CD14-positive monocyte (primary cell): ENCODE measurements at regions not wholly inside any gene's neighbourhood (a gene's known extent, or its start where the extent isn't known, plus 50 kb on each side); places are given as distances from the start of the nearest gene placed in this dataset.

Experiments used
- DNase-seq, 3 donors: peaks; one replicate each; pipeline ENCODE4 v3.0.0-alpha.2; 2011 to 2022
- H2AFZ ChIP-seq: 2 replicates; pipeline ENCODE4 v1.6.0; 2012; ENCODE audit warnings: mild to moderate bottlenecking, low read depth, low read length, inconsistent platforms; ENCODE audit not compliant: insufficient read depth, poor library complexity, severe bottlenecking
- H3K27ac ChIP-seq, 2 donors: 1 replicate in 1 of 2; 2 replicates in 1 of 2; pipeline ENCODE4 v1.5.1; 2012 to 2013; ENCODE audit warnings: low read length in 2 of 2, control low read depth in 1 of 2, inconsistent platforms in 1 of 2, low read depth in 1 of 2, mild to moderate bottlenecking in 1 of 2
- H3K27me3 ChIP-seq, 2 donors: one replicate each; pipeline versions ENCODE4 v1.6.0 to v1.6.1; 2011 to 2013; ENCODE audit warnings: low read length in 2 of 2; ENCODE audit not compliant: control insufficient read depth in 2 of 2, insufficient read depth in 2 of 2
- H3K36me3 ChIP-seq, 2 donors: replicated peaks in 1 of 2; 1 replicate in 1 of 2; 2 replicates in 1 of 2; pipeline versions ENCODE4 v1.5.1 to v1.6.1; 2012 to 2013; ENCODE audit warnings: low read length in 2 of 2, control low read depth in 1 of 2, inconsistent platforms in 1 of 2, mild to moderate bottlenecking in 1 of 2; ENCODE audit not compliant: insufficient read depth in 2 of 2, control insufficient read depth in 1 of 2
- H3K4me1 ChIP-seq, 2 donors: 1 replicate in 1 of 2; 2 replicates in 1 of 2; pipeline versions ENCODE4 v1.5.1 to v1.6.1; 2012 to 2013; ENCODE audit warnings: low read length in 2 of 2, control low read depth in 1 of 2, inconsistent platforms in 1 of 2, mild to moderate bottlenecking in 1 of 2, moderate library complexity in 1 of 2; ENCODE audit not compliant: insufficient read depth in 2 of 2, control insufficient read depth in 1 of 2
- H3K4me2 ChIP-seq: replicated peaks from 2 replicates; pipeline ENCODE3; 2012; ENCODE audit warnings: low read length, moderate library complexity, mild to moderate bottlenecking; ENCODE audit not compliant: poor library complexity, severe bottlenecking; ENCODE audit errors: extremely low read depth
- H3K4me3 ChIP-seq, 3 experiments: fragments of 200-600 bp in 1 of 3; sonication (generic) in 1 of 3; replicated peaks in 1 of 3; 1 replicate in 2 of 3; 2 replicates in 1 of 3; pipeline ENCODE4 v1.5.1; 2011 to 2013; ENCODE audit warnings: low read length in 3 of 3, mild to moderate bottlenecking in 3 of 3, control low read depth in 2 of 3, low read depth in 2 of 3, inconsistent platforms in 1 of 3, moderate library complexity in 1 of 3
- H3K79me2 ChIP-seq: 2 replicates; pipeline ENCODE4 v1.6.0; 2012; ENCODE audit warnings: mild to moderate bottlenecking, control low read depth, inconsistent platforms, low read length, moderate library complexity; ENCODE audit not compliant: insufficient read depth
- H3K9ac ChIP-seq: 2 replicates; pipeline ENCODE4 v1.6.0; 2017; ENCODE audit warnings: low read length, mild to moderate bottlenecking; ENCODE audit not compliant: insufficient read depth, poor library complexity, severe bottlenecking
- H3K9me3 ChIP-seq, 2 donors: replicated peaks in 1 of 2; 1 replicate in 1 of 2; 2 replicates in 1 of 2; pipeline versions ENCODE4 v1.5.1 to v1.6.1; 2012 to 2013; ENCODE audit warnings: low read length in 2 of 2, control low read depth in 1 of 2; ENCODE audit not compliant: control insufficient read depth in 1 of 2, insufficient read depth in 1 of 2
- H4K20me1 ChIP-seq: 2 replicates; pipeline ENCODE4 v1.6.0; 2012; ENCODE audit warnings: mild to moderate bottlenecking, low read length, control low read depth, moderate library complexity; ENCODE audit not compliant: insufficient read depth
- H3K27ac Mint-ChIP-seq, 7 donors: one replicate each; pipeline ENCODE4 v1.8.0; 2020; ENCODE audit warnings: mild to moderate bottlenecking in 7 of 7, mixed read lengths in 7 of 7, moderate library complexity in 6 of 7, inconsistent platforms in 2 of 7
- H3K27me3 Mint-ChIP-seq, 3 donors: one replicate each; pipeline ENCODE4 v1.8.0; 2021 to 2022; ENCODE audit warnings: low read depth in 3 of 3, mild to moderate bottlenecking in 3 of 3, mixed read lengths in 3 of 3, moderate library complexity in 3 of 3, inconsistent platforms in 1 of 3
- H3K36me3 Mint-ChIP-seq, 2 donors: one replicate each; pipeline ENCODE4 v1.8.0; 2020; ENCODE audit warnings: mixed read lengths in 2 of 2, inconsistent platforms in 1 of 2, mild to moderate bottlenecking in 1 of 2
- H3K4me1 Mint-ChIP-seq: one replicate; pipeline ENCODE4 v1.8.0; 2020; ENCODE audit warnings: mild to moderate bottlenecking, mixed read lengths
- H3K4me3 Mint-ChIP-seq, 2 donors: one replicate each; pipeline ENCODE4 v1.8.0; 2020; ENCODE audit warnings: mild to moderate bottlenecking in 2 of 2, mixed read lengths in 2 of 2, moderate library complexity in 1 of 2
- H3K9me3 Mint-ChIP-seq, 7 donors: one replicate each; pipeline ENCODE4 v1.8.0; 2020 to 2022; ENCODE audit warnings: mixed read lengths in 7 of 7, mild to moderate bottlenecking in 6 of 7, moderate library complexity in 6 of 7, inconsistent platforms in 2 of 7
- WGBS: methylation state at CpG from one replicate; pipeline ENCODE4 v1.1.5; 2013; ENCODE audit warnings: missing lambda C conversion rate; ENCODE audit not compliant: insufficient coverage; 5-methylcytosine and 5-hydroxymethylcytosine counted together
- intact Hi-C, 2 donors: fragments of 100-400 bp; cut with micrococcal nuclease; formaldehyde crosslinking; loops; one replicate each; pipeline versions ENCODE4 v1.15.0 to v1.15.1; 2023
- TF ChIP-seq, protein P1 (sequence below): fragments of 200-600 bp; IDR thresholded peaks from one replicate; pipeline ENCODE4 v1.8.0; 2022; ENCODE audit warnings: antibody characterized with exemption, mild to moderate bottlenecking

DNA sequence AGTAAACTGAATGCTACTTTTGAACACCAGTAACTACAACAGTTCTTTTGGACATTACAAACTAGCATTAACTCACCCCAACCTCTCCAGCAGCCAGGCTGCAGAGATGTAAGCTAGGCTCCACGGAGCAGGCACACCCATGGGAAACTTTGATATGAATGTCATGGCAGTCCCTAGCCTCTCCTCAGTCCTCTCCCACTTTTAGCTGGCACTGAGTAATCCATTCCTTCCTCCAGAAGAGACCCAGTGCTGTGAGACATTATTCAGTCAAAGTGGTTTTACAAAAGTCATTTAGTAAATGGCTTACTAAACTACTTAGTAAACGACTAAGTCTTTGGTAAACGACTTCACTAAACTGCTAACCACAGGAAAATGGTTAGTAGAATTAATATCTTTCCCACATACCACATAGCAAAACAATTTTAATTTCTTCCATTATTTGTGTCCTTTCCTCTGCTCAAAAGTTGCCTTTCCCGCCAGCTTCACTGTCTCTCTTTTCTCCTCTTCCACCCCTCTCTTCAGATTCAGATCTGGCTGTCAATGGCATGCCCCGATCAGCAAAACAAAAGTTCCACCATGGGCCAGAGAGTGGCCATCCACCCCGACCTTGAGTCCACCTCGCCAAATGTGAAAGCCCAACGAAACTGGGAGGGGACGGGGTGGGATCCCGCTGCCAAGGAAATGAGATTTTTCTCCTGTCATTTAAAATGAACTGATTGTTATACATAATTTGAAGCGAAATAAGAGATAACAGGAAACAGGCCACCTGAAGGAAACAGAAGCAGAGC, 67.5 kb upstream of the TJP1 start:
- Mint-ChIP-seq H3K36me3 (no peaks in the 10 kb centered on the region), H3K4me3 (no peak overlapping the region), H3K27ac (no peak overlapping the region), H3K27me3 (peaks cover 3 to 8% (median 5%) of the 10 kb centered on the region in 3 donors), H3K4me1 (no peaks in the 10 kb centered on the region), H3K9me3 (peaks cover 0 to 2% (median 0%) of the 10 kb centered on the region in 7 donors)
- no peaks in the 10 kb centered on the region for H4K20me1 ChIP-seq
- H3K27me3 ChIP-seq = peaks cover 2 to 5% of the 10 kb centered on the region in 2 donors
- DNase-seq = no peak
- H3K9ac ChIP-seq = no peak overlapping the region
- no peaks in the 10 kb centered on the region for H3K79me2 ChIP-seq
- no peaks in the 10 kb centered on the region for H3K36me3 ChIP-seq
- H3K4me3 ChIP-seq = no peak overlapping the region
- TF ChIP-seq, protein P1, sequence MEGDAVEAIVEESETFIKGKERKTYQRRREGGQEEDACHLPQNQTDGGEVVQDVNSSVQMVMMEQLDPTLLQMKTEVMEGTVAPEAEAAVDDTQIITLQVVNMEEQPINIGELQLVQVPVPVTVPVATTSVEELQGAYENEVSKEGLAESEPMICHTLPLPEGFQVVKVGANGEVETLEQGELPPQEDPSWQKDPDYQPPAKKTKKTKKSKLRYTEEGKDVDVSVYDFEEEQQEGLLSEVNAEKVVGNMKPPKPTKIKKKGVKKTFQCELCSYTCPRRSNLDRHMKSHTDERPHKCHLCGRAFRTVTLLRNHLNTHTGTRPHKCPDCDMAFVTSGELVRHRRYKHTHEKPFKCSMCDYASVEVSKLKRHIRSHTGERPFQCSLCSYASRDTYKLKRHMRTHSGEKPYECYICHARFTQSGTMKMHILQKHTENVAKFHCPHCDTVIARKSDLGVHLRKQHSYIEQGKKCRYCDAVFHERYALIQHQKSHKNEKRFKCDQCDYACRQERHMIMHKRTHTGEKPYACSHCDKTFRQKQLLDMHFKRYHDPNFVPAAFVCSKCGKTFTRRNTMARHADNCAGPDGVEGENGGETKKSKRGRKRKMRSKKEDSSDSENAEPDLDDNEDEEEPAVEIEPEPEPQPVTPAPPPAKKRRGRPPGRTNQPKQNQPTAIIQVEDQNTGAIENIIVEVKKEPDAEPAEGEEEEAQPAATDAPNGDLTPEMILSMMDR = no peak
- no peaks in the 10 kb centered on the region for H3K4me1 ChIP-seq
- 100% methylated on average over 3 of the region's 11 CpGs for WGBS
- no peaks in the 10 kb centered on the region for H3K9me3 ChIP-seq
- no peak overlapping the region for H3K4me2 ChIP-seq
- intact Hi-C loops = no loop called here
- no peak overlapping the region for H3K27ac ChIP-seq
- H2AFZ ChIP-seq = no peak overlapping the region

DNA sequence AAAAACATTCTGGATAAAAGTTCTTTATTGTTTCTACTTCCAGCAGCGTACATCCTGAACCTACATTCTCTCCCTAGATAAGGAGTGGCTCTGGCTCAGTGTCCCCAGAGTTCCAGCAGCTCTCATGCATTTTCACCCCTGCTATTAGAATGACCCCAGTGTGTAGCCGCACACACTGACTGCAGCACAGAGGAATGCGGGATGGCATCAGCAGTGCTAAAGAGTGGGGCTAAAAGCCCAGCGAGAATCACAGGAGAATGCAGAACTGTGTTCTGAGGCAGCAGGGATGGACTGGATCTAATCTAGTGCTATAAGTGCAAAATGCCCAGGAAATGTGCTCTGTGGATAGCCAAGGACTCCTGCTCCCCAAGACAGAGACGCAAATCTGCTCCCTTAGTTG, 66.4 kb upstream of the TJP1 start:
- Histone ChIP-seq H3K4me1 (no peaks in the 10 kb centered on the region), H3K27me3 (peaks cover 2 to 5% of the 10 kb centered on the region in 2 donors), H3K4me2 (no peak overlapping the region), H3K9ac (no peak overlapping the region), H3K9me3 (no peaks in the 10 kb centered on the region), H4K20me1 (no peaks in the 10 kb centered on the region), H3K27ac (no peak overlapping the region), H3K4me3 (no peak overlapping the region), H3K79me2 (no peaks in the 10 kb centered on the region), H3K36me3 (no peaks in the 10 kb centered on the region), H2AFZ (no peak overlapping the region)
- TF ChIP-seq, protein P1 = no peak
- H3K9me3 Mint-ChIP-seq = peaks cover 0 to 2% (median 0%) of the 10 kb centered on the region in 7 donors
- peaks cover 5 to 8% (median 6%) of the 10 kb centered on the region in 3 donors for H3K27me3 Mint-ChIP-seq
- H3K4me3 Mint-ChIP-seq = no peak overlapping the region
- no peak overlapping the region for H3K27ac Mint-ChIP-seq
- intact Hi-C loops = no loop called here
- no peaks in the 10 kb centered on the region for H3K4me1 Mint-ChIP-seq
- 85% methylated on average over 3 of the region's 5 CpGs for WGBS
- no peaks in the 10 kb centered on the region for H3K36me3 Mint-ChIP-seq
- DNase-seq = no peak
